ENCODE measurements at regions not wholly inside any gene's neighbourhood (a gene's known extent, or its start where the extent isn't known, plus 50 kb on each side); places are given as distances from the start of the nearest gene placed in this dataset.
"Not testable (repeated sequence)": the region's sequence is repeated elsewhere in the genome, so short reads cannot be mapped to it uniquely, and the experiment has no call there.

DNA sequence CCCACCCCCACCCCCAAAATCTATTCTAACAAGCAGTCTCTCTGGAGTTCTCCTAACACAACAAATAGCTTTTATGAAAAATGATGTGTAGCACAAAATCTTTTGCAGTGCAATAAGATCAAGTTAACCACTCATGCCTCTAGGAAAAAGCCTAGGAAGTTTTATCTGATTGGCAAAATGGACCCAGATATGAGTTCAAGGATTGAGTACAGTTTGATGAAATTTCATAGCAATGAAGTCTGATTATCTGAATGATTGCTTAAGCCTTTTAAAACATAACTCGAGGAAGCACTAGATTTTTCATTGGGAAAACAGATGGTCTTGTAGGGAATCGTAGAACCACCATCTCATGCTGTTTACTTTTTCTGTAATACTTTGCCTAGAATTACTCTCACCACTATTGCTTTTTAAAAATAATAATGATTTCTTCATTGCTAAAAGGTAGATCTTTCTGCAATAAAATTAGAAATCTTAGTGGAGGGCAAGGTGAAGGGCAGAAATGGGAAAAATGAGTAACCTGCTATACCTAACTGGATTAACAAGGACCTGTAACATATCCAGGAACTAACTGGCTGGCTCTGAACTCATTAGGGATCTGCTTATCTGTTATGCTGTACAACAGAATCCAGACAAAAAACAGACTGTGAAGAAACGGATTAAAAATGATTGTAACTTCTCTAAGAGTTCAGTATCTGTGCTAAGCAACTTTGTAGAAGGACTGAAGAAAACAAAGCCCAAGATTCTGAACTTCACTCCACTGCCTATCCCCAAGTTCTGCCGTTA lies 73.7 kb upstream of the ETAA1 start:
- TF ChIP-seq CTCF (conservative IDR thresholded peaks at IDR 0.05; ENCODE audit: low read depth, low read length): no peak
- no peak overlapping the region for H3K4me3 ChIP-seq (ENCODE audit: low read depth, low read length)
- DNase-seq (ENCODE audit: low read depth): no peak

- TF ChIP-seq CTCF (conservative IDR thresholded peaks at IDR 0.05; ENCODE audit: low read depth, low read length): no peak
- DNase-seq (ENCODE audit: low read depth): no peak
- no peak overlapping the region for H3K4me3 ChIP-seq (ENCODE audit: low read depth, low read length)
Observed at GRCh38 chr2:67329513-67329912, 67.6 kb upstream of the ETAA1 start.

DNA sequence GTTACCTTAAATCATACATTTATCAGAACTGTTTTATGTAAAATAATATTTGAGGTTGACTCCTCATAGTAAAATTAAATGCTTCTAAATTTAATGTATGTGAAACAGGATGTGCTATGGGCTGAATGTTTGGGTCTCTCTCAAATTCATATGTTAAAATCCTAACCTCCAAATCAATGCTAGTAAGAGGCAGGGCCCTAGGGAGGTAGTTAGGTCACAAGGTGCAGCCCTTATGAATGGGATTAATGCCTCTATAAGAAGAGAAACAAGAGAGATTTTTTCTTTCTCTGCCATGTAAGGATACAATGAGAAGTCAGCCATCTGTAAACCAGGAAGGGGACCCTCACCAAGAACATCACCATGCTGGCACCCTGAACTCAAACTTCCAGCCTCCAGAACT lies 67.2 kb upstream of the ETAA1 start:
- H3K4me3 ChIP-seq (ENCODE audit: low read depth, low read length): no peak overlapping the region
- no peak for TF ChIP-seq CTCF (conservative IDR thresholded peaks at IDR 0.05; ENCODE audit: low read depth, low read length)
- no peak for DNase-seq (ENCODE audit: low read depth)

- not testable (repeated sequence) for H3K4me3 ChIP-seq (ENCODE audit: low read depth, low read length); DNase-seq (ENCODE audit: low read depth)
Observed at GRCh38 chr2:67331419-67332086, 65.6 kb upstream of the ETAA1 start.

DNA sequence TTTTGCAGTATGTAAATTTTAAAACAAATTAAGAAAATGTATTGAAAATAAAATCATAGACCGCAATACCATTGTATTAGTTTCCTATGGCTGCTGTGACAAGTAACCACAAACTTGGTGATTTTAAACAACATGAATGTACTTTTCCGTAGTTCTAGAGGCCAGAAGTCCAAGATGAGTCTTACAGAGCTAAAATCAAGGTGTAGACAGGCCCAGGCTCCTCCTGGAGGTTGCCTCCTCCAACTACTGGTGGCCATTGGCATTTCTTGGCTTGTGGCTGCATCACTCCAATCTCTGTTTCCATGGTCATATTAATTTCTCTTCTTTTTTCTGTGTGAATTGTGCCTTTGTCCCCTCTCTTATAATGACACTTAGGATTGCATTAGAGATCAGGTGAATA lies 59.2 kb upstream of the ETAA1 start:
- DNase-seq (ENCODE audit: low read depth): no peak
- no peak for TF ChIP-seq CTCF (conservative IDR thresholded peaks at IDR 0.05; ENCODE audit: low read depth, low read length)
- H3K4me3 ChIP-seq (ENCODE audit: low read depth, low read length): no peak overlapping the region

DNA sequence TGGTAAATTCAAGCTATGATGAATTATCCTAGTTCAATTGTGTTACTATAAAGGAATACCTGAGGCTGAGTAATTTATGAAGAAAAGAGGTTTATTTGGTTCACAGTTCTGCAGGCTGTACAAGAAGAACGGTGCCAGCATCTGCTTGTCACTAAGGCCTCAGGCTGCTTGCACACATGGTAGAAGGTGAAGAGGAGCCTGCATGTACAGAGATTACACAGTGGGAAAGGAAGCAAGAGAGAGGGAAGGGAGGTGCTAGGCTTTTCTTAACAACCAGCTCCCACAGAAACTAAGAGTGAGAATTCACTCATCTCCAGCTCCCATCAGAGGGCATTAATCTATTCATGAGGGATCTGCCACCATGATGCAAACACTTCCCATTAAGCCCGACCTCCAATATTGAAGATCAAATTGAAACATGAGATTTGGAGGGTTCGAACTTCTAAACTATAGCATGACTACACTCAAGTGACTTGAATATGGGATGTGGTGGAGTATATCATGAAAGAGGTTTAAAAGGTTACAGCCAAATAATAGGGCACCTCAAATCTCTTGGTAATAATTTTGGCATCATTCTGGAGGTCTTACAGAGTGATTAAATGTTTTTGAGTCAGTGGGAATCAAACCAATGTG lies 58.4 kb upstream of the ETAA1 start:
- no peak for TF ChIP-seq CTCF (conservative IDR thresholded peaks at IDR 0.05; ENCODE audit: low read depth, low read length)
- DNase-seq (ENCODE audit: low read depth): no peak
- H3K4me3 ChIP-seq (ENCODE audit: low read depth, low read length): no peak overlapping the region

DNA sequence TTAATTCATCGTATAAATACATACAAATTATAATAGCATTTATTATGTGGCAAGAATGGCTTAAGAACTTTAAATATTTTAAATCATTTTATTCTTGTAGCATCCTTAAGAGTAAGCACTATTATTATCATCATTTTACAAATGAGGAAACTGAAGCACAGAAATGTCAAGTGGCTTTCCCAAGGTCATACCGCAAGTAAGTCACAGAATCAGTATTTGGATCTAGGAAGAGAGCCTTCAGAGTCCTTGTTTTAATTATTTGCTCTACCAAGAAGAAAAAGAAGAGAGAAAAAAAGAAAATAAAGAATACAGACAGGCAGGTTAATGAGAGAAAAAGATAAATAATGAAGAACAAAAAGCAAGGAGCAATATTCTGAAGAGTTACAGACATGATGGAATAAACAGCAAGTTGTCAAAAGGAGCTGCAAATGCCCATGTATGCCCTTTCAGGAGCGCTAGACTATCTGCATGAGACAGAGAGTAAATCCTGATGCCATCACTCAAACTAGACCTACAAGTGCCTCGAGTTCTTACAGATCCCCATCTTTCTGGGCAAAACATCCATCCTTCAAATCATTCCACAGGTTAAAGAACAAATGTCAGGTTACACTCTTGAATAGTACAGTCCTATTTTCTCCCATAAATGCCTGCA lies 57.8 kb upstream of the ETAA1 start:
- no peak overlapping the region for H3K4me3 ChIP-seq (ENCODE audit: low read depth, low read length)
- no peak for TF ChIP-seq CTCF (conservative IDR thresholded peaks at IDR 0.05; ENCODE audit: low read depth, low read length)
- no peak for DNase-seq (ENCODE audit: low read depth)
